ENCODE measurements at regions not wholly inside any gene's neighbourhood (a gene's known extent, or its start where the extent isn't known, plus 50 kb on each side); places are given as distances from the start of the nearest gene placed in this dataset.

GRCh38 chr19:28934631-28935030 lies 278.3 kb downstream of the UQCRFS1 start:
- no peak overlapping the region for H3K4me3 ChIP-seq (ENCODE audit: low read depth, low read length, poor library complexity, severe bottlenecking)
- no peaks in the 10 kb centered on the region for H3K36me3 ChIP-seq (ENCODE audit: insufficient read depth, low read length, poor library complexity, severe bottlenecking)
- CTCF ChIA-PET, result no interaction called here
- no TSS peak for BruUV-seq (replicated peaks)
- H3K27ac ChIP-seq (ENCODE audit: low read depth, low read length, poor library complexity, severe bottlenecking), result no peak overlapping the region
- POLR2A ChIA-PET (ENCODE audit: low non-redundant PET), result no interaction called here
- H3K9me3 ChIP-seq (ENCODE audit: low read depth, low read length, poor library complexity, severe bottlenecking), result peaks cover 5% of the 10 kb centered on the region
- no peak for DNase-seq (ENCODE audit: low spot score)
- H3K27me3 ChIP-seq (replicated peaks; ENCODE audit: insufficient read depth, low read depth, low read length, poor library complexity), result no peaks in the 10 kb centered on the region
- no peaks in the 10 kb centered on the region for H3K4me1 ChIP-seq (ENCODE audit: insufficient read depth, low read length, poor library complexity, severe bottlenecking)
- no peak for TF ChIP-seq EZH2 (IDR thresholded peaks at IDR 0.05; ENCODE audit: borderline replicate concordance, low read depth, low read length, poor library complexity, severe bottlenecking)
- TF ChIP-seq CTCF (conservative IDR thresholded peaks at IDR 0.05; ENCODE audit: low read depth, low read length), result no peak
- intact Hi-C loops (cut with micrococcal nuclease; ENCODE audit: unreplicated experiment), result no loop called here

GRCh38 chr19:28933039-28933438 lies 279.9 kb downstream of the UQCRFS1 start:
- ChIA-PET CTCF (no interaction called here), POLR2A (ENCODE audit: low non-redundant PET) (no interaction called here)
- no TSS peak for BruUV-seq (replicated peaks)
- no peaks in the 10 kb centered on the region for H3K4me1 ChIP-seq (ENCODE audit: insufficient read depth, low read length, poor library complexity, severe bottlenecking)
- H3K4me3 ChIP-seq (ENCODE audit: low read depth, low read length, poor library complexity, severe bottlenecking), result no peak overlapping the region
- H3K27ac ChIP-seq (ENCODE audit: low read depth, low read length, poor library complexity, severe bottlenecking), result no peak overlapping the region
- no peaks in the 10 kb centered on the region for H3K27me3 ChIP-seq (replicated peaks; ENCODE audit: insufficient read depth, low read depth, low read length, poor library complexity)
- intact Hi-C loops (cut with micrococcal nuclease; ENCODE audit: unreplicated experiment), result no loop called here
- no peak for DNase-seq (ENCODE audit: low spot score)
- peaks cover 5% of the 10 kb centered on the region for H3K9me3 ChIP-seq (ENCODE audit: low read depth, low read length, poor library complexity, severe bottlenecking)
- H3K36me3 ChIP-seq (ENCODE audit: insufficient read depth, low read length, poor library complexity, severe bottlenecking), result no peaks in the 10 kb centered on the region
- no peak for TF ChIP-seq EZH2 (IDR thresholded peaks at IDR 0.05; ENCODE audit: borderline replicate concordance, low read depth, low read length, poor library complexity, severe bottlenecking)

GRCh38 chr19:28932446-28932845 lies 280.5 kb downstream of the UQCRFS1 start:
- POLR2A ChIA-PET (ENCODE audit: low non-redundant PET), result no interaction called here
- no peaks in the 10 kb centered on the region for H3K27me3 ChIP-seq (replicated peaks; ENCODE audit: insufficient read depth, low read depth, low read length, poor library complexity)
- BruUV-seq (replicated peaks), result no TSS peak

GRCh38 chr19:28929006-28929405 lies 283.9 kb downstream of the UQCRFS1 start:
- H3K9me3 ChIP-seq (ENCODE audit: low read depth, low read length, poor library complexity, severe bottlenecking), result peaks cover 20% of the 10 kb centered on the region
- TF ChIP-seq CTCF (conservative IDR thresholded peaks at IDR 0.05; ENCODE audit: low read depth, low read length) (no peak), EZH2 (IDR thresholded peaks at IDR 0.05; ENCODE audit: borderline replicate concordance, low read depth, low read length, poor library complexity, severe bottlenecking) (no peak)
- no peaks in the 10 kb centered on the region for H3K4me1 ChIP-seq (ENCODE audit: insufficient read depth, low read length, poor library complexity, severe bottlenecking)
- H3K27ac ChIP-seq (ENCODE audit: low read depth, low read length, poor library complexity, severe bottlenecking), result no peak overlapping the region
- no peaks in the 10 kb centered on the region for H3K36me3 ChIP-seq (ENCODE audit: insufficient read depth, low read length, poor library complexity, severe bottlenecking)
- no peaks in the 10 kb centered on the region for H3K27me3 ChIP-seq (replicated peaks; ENCODE audit: insufficient read depth, low read depth, low read length, poor library complexity)
- DNase-seq (ENCODE audit: low spot score), result no peak
- intact Hi-C loops (cut with micrococcal nuclease; ENCODE audit: unreplicated experiment), result no loop called here
- CTCF ChIA-PET, result no interaction called here
- POLR2A ChIA-PET (ENCODE audit: low non-redundant PET), result no interaction called here
- BruUV-seq (replicated peaks), result no TSS peak
- no peak overlapping the region for H3K4me3 ChIP-seq (ENCODE audit: low read depth, low read length, poor library complexity, severe bottlenecking)

More at GRCh38 chr19:28932446-28932845, 280.5 kb downstream of the UQCRFS1 start:
- no peak overlapping the region for H3K4me3 ChIP-seq (ENCODE audit: low read depth, low read length, poor library complexity, severe bottlenecking)
- H3K4me1 ChIP-seq (ENCODE audit: insufficient read depth, low read length, poor library complexity, severe bottlenecking), result no peaks in the 10 kb centered on the region
- H3K9me3 ChIP-seq (ENCODE audit: low read depth, low read length, poor library complexity, severe bottlenecking), result peaks cover 8% of the 10 kb centered on the region
- no peak overlapping the region for H3K27ac ChIP-seq (ENCODE audit: low read depth, low read length, poor library complexity, severe bottlenecking)
- no peaks in the 10 kb centered on the region for H3K36me3 ChIP-seq (ENCODE audit: insufficient read depth, low read length, poor library complexity, severe bottlenecking)
- CTCF ChIA-PET, result no interaction called here
- no peak for TF ChIP-seq EZH2 (IDR thresholded peaks at IDR 0.05; ENCODE audit: borderline replicate concordance, low read depth, low read length, poor library complexity, severe bottlenecking)
- intact Hi-C loops (cut with micrococcal nuclease; ENCODE audit: unreplicated experiment), result no loop called here
- DNase-seq (ENCODE audit: low spot score), result no peak
